M059J (cell line): ENCODE measurements at regions not wholly inside any gene's neighbourhood (a gene's known extent, or its start where the extent isn't known, plus 50 kb on each side); places are given as distances from the start of the nearest gene placed in this dataset.

Source experiments
- DNase-seq: peaks from one replicate; pipeline ENCODE4 v3.0.0-alpha.2; 2012; ENCODE audit warnings: low read depth

- DNase-seq: peak; percentile 8
Observed at GRCh38 chr20:9919271-9920014, 80.6 kb upstream of the PAK5 start.

DNA sequence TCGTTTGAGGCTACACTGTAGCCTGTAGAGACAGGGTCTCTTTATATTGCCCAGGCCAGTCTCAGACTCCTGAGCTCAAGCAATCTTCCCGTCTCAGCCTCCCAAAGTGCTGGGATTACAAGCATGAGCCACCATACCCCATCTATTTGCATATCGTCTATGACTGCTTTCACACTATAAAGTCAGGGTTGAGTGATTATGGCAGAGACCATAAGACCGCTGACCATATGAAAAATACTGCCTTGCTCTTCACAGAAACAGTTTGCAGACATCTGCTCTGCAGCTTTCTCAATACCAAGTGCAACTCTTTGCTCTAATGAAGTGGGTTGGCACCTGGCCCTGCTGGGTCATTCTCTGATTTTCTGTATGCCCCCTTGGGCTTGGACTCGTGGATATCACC, 79.5 kb upstream of the PAK5 start:
- DNase-seq: no peak

DNA sequence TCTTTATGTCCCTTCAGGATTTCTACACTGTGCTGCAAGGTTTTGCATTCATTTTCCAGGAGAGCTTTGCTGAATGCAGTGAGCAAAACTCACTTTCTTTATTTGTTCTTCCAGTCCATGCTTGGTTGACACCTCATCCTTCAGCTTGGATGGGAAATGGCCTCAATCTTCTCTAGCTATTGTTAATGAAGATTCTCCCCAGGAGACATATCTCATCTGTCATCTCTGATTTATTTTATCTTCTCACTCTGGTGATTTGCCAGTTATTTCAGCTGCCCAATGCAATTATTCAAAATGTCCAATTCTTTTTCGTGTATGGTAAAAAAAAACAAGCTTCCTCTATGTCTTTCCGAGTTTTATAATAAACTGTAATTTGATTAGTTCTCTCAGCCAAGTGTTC, 77.9 kb upstream of the PAK5 start:
- no peak for DNase-seq

GRCh38 chr20:9912858-9913434, 74.1 kb upstream of the PAK5 start:
- peak; percentile 53 for DNase-seq

- no peak for DNase-seq
Observed at GRCh38 chr20:9912290-9912689, 73.4 kb upstream of the PAK5 start.

DNA sequence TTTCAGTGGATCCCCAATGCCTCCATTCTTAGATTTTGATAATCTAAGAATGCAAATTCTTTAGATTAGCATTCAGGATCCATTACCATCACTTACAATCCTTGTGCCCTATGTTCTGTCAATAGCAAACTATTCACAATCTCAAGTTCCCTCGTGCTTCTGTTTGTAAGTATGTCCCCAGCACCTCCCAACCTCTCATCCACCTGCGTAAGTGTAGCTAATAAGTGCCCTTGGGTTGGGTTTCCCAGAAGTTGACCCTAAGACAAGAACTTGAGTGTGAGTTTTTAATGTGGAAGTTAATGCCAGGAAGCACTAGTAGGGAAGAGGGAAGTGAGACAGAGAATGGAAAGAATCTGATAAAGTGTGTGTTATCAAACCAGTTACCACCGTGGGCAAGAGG, 72.6 kb upstream of the PAK5 start:
- DNase-seq: no peak

DNA sequence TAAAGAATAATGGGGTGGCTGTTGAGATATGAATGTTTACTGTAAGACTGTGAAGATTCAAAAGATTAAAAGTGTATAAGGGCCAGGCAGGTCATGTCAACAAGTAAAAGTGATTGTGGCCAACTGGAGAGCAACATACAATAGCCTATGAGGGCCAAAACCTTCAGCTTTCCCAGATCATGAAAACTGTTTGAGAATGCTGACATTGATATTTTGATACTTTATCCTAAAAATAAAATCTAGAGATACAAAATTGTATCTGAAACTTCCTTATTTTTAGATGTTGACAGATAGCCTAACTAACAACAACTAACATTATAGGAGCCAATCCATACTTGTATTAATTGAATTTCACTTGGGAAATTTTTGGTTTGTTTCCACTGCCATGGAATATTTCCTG, 70.3 kb upstream of the PAK5 start:
- no peak for DNase-seq

- DNase-seq: peak; percentile 20
Observed at GRCh38 chr20:9903048-9903655, 64.3 kb upstream of the PAK5 start.

- DNase-seq: peak; percentile 69
Observed at GRCh38 chr20:9889270-9889981, 50.5 kb upstream of the PAK5 start.
